ENCODE measurements at regions not wholly inside any gene's neighbourhood (a gene's known extent, or its start where the extent isn't known, plus 50 kb on each side); places are given as distances from the start of the nearest gene placed in this dataset.

DNA sequence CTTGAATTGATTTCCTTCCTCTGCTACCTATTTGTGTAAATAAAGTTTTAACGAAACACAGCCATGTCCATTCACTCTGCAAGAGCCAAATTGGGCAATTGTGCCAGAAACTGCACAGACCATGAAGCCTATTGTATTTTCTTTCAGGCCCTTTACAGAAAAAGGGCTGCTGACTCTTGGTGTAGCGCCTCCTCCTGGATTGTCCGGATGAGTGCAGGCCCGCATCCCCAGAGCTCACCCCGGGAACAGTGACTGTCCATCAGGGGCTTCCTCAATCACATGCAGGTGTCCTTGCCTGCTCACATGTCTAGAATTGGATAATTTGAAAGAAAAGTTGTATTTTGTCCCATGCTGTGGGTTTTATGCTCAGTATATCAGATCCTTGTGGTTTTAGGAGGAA lies 1282.2 kb downstream of the AACS start:
- DNase-seq: no peak

- no peak for DNase-seq
Measured at GRCh38 chr12:126349383-126349782, 1284.1 kb downstream of the AACS start.

DNA sequence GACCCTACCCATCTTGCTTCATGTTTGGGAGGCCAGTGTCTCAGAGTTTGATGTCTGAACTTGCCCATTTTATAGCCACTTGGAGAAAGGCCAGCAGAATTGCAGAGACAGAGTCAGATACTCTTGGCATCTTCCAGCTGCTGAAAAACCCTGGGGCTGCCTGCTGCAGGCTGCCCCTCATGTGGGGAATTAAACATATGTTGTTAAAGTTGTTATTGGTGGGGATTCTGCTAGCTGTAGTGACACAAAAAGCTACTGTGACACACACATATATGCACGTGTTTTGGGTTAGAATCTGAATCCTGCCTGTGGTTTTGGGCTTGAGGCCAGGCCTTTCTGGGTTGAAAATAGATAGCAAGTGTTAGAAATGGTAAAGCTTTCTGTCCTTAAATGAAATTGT lies 1288.4 kb downstream of the AACS start:
- DNase-seq: no peak

GRCh38 chr12:126354633-126355032 lies 1289.4 kb downstream of the AACS start:
- DNase-seq: no peak

GRCh38 chr12:126355346-126355745 lies 1290.1 kb downstream of the AACS start:
- no peak for DNase-seq

GRCh38 chr12:126358806-126359205 lies 1293.6 kb downstream of the AACS start:
- no peak for DNase-seq

- DNase-seq: no peak
Measured at GRCh38 chr12:126359216-126359615, 1294.0 kb downstream of the AACS start.

GRCh38 chr12:126361804-126362203 lies 1296.6 kb downstream of the AACS start:
- no peak for DNase-seq

GRCh38 chr12:126362493-126362892 lies 1297.3 kb downstream of the AACS start:
- DNase-seq: no peak

DNA sequence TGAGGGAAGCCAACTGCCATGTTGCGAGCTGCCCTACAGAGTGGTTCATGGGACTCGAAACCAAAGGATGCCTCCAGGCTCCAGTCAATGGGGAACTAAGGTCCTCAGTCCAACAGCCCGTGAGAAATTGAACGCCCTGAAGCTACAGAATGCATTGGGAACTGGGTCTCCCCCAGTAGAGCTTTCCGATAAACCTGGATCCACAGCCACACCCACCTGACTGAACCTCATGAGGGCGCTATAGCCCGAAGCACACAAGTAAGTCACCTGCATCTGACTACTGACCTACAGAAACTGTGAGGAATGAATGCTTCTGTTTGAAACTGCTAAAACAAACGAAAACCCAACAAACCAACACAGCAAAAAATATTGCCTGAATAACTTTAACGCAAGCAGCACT lies 1297.7 kb downstream of the AACS start:
- DNase-seq: no peak

DNA sequence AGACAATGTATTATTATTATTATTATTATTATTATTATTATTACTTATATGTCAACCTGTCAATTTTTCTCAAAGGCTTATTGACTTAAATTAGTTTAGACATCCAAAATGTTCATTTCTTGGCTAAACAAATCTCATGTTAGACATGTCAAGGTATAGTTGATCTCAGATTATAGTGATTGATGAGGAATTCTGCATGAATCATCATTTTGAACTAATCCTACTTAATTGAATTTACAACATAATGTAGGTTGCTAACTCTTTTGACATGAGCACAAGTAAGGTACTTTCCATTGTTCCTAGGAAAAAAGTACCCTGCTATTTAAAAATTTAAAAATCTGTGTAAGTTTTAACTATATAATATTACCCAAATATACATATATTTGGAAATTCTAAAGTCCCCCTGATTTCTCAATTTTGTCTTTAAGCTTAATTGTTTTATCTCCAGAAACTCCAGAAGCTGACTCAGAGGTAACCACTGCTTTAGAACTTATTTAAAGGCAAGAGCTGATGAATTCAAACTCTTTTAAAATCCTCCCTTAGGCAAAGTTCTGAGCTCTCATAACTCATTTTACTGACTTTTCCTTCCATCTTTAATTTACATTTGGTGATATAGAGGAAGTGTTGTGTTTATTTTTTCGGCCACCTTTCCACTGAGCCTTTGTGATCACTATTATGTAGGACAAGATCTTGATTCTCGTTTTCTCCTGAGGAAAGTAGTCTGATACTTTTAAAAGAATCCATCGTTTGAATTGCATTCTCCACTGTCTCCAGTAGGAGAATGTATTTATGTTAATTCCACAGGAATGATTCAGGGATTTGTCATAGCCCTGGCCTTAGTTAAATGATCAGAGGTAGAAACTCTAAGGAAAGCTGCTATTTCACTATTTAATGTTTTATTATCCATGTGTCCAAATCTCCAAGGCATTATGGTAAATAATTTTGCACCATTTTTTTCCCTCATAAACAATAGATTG lies 1304.5 kb downstream of the AACS start:
- no peak for DNase-seq

- no peak for DNase-seq
Measured at GRCh38 chr12:126383506-126383905, 1318.3 kb downstream of the AACS start.

DNA sequence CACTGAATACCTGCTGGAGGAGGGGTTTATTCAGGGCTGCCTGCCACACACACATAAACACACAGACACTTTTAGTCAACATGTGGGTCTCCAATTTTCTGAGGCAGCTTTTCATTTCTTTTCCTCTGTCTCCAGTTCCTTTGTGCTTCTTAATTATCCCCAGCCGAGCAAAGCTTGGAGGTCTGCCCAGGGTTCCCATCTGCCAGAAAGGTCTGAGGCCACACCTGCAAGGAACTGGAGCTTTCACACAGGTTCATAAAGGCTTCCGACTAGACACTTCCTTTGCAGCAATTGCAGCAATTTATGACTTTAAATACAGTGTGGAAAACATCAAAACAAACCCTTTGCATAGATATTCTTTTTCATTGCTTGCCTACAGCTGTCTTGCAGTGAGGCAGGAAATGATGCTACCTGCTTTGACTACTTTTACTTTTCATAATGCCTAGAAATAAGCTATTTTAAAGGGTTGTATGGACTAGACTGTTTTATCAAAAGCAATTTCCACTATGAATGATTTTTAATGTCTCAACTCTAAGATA lies 1318.9 kb downstream of the AACS start:
- no peak for DNase-seq

DNA sequence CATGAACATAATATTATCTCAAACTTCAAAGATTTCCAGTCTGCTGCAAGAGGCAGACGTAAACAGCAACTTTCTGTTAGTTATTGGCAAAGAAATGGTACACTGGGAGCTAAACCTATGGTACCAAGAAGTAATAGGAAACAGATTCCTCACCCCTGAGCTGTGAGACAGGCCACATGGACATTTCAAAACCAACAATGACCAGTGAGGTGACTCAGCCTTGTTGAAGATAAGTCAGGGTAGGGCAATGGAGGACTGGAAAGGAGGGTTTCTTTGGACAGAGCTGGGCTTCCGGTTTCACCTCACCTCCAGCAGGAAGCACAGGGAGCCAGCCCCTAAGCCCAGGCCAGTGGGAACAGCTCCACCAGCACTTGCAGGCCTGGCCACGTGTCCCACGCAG lies 1320.5 kb downstream of the AACS start:
- no peak for DNase-seq

DNA sequence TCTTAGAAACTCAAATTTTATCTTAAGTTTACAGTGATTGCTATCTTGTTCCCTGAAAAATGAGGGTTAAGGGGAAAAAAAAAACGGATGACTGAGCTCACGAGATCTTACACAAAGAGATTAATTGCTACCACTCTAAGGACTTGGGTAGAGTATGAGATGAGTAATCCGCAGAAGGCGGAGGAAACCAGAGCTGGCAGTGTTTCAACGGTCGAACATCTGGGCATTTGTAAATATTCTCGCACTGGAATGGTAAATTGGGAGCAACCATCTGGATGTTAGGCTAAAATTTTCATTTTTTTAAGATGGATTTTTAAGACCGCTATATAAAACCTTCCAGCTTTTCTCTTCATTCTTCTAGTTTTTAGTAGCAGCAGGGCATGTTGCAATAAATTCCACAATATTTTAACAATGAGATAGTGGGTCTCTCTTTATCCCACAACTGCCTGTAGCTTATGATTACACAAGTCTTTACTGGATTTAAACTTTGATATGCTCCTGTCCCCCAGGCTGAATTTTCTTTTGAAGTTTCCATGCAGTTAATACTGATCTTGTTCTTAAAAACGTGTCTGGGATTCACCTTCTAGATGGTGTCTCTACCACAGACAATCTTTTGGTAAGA lies 1324.1 kb downstream of the AACS start:
- DNase-seq: no peak

GRCh38 chr12:126389961-126390360 lies 1324.7 kb downstream of the AACS start:
- no peak for DNase-seq

DNA sequence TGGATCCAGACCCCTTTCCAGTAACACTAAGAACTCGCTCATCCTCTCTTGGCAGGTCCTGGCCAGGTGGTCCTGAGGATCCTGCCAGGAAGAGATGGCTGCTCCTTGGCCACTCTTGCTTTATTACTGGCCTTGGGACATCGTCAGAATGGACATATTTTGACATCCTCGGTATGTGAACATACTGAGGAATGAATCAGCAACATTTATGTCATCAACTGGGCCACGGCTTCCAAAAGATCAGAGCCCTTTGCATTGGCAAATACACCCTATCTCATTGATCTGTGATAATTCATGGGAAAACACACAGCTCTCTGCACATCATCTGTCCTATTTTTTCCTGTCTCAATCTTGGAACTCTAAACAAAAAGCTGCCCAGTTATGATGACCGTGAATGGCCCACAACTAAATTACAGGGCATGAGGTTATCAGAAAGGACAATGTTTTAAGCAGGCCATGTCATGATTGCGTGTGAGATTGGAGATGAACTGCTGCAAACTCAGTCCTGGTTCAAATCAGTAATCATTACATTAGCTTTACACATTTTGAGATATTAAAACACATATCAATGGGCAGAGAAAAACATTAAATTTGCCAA lies 1325.8 kb downstream of the AACS start:
- DNase-seq: no peak

DNA sequence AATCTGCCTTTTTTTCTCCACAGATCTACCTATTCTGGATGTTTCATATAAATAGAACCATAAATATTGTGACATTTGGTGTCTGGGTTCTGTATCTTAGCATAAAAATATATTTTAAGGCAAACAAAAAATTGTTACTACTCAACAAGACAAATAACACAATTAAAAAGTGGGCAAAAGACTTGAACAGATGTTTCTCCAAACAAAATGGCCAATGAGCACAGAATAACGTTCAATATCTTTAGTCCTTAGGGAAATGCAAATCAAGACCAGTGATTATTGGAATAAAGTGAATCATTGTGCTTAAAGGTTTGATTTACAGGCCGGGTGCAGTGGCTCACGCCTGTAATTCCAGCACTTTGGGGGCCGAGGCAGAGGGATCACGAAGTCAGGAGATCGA lies 1331.3 kb downstream of the AACS start:
- no peak for DNase-seq

GRCh38 chr12:126397071-126397581 lies 1331.9 kb downstream of the AACS start:
- DNase-seq: no peak

GRCh38 chr12:126397660-126398059 lies 1332.4 kb downstream of the AACS start:
- DNase-seq: no peak

GRCh38 chr12:126400831-126401230 lies 1335.6 kb downstream of the AACS start:
- no peak for DNase-seq

- DNase-seq: no peak
Measured at GRCh38 chr12:126404293-126404881, 1339.2 kb downstream of the AACS start.

- no peak for DNase-seq
Measured at GRCh38 chr12:126418400-126418799, 1353.2 kb downstream of the AACS start.
